ENCODE measurements at regions not wholly inside any gene's neighbourhood (a gene's known extent, or its start where the extent isn't known, plus 50 kb on each side); places are given as distances from the start of the nearest gene placed in this dataset.
"Not testable (repeated sequence)": the region's sequence is repeated elsewhere in the genome, so short reads cannot be mapped to it uniquely, and the experiment has no call there.

GRCh38 chrY:19026631-19027030 is 253.1 kb upstream of the HSFY2 start:
- WGBS, 3 donors = 97 to 99% methylated on average over 3 of the region's 3 CpGs; no CpG with 5 or more reads in 1 of the 3 donors
- H3K27ac ChIP-seq (ENCODE audit: low read depth, low read length) = no peak overlapping the region

- H3K27ac ChIP-seq (ENCODE audit: low read depth, low read length) = no peak overlapping the region
- 73 to 75% methylated on average over 2 of the region's 2 CpGs; no CpG with 5 or more reads in 1 of the 3 donors for WGBS, 3 donors
Observed at GRCh38 chrY:19023934-19024333, 250.4 kb upstream of the HSFY2 start.

- no peak overlapping the region for H3K27ac ChIP-seq (ENCODE audit: low read depth, low read length)
- 96 to 98% methylated on average over 4 of the region's 4 CpGs; no CpG with 5 or more reads in 1 of the 3 donors for WGBS, 3 donors
Observed at GRCh38 chrY:19020193-19020592, 246.7 kb upstream of the HSFY2 start.

- no peak overlapping the region for H3K27ac ChIP-seq (ENCODE audit: low read depth, low read length)
- 77 to 91% methylated on average over 5 of the region's 5 CpGs; no CpG with 5 or more reads in 1 of the 3 donors for WGBS, 3 donors
Observed at GRCh38 chrY:19016990-19017389, 243.5 kb upstream of the HSFY2 start.

- WGBS, 3 donors = 97 to 98% methylated on average over 2 of the region's 2 CpGs; no CpG with 5 or more reads in 1 of the 3 donors
- no peak overlapping the region for H3K27ac ChIP-seq (ENCODE audit: low read depth, low read length)
Observed at GRCh38 chrY:19015854-19016253, 242.3 kb upstream of the HSFY2 start.

- WGBS, 3 donors = 79 to 95% methylated on average over 2 of the region's 2 CpGs; no CpG with 5 or more reads in 1 of the 3 donors
- H3K27ac ChIP-seq (ENCODE audit: low read depth, low read length) = no peak overlapping the region
Observed at GRCh38 chrY:19015213-19015612, 241.7 kb upstream of the HSFY2 start.

GRCh38 chrY:19012985-19013384 is 239.4 kb upstream of the HSFY2 start:
- no peak overlapping the region for H3K27ac ChIP-seq (ENCODE audit: low read depth, low read length)
- WGBS, 3 donors = 60 to 72% methylated on average over 2 of the region's 2 CpGs; no CpG with 5 or more reads in 1 of the 3 donors

GRCh38 chrY:19011605-19012090 is 238.1 kb upstream of the HSFY2 start:
- 33 to 69% methylated on average over 3 of the region's 3 CpGs; no CpG with 5 or more reads in 1 of the 3 donors for WGBS, 3 donors
- H3K27ac ChIP-seq (ENCODE audit: low read depth, low read length) = no peak overlapping the region

GRCh38 chrY:19006234-19006633 is 232.7 kb upstream of the HSFY2 start:
- no peak overlapping the region for H3K27ac ChIP-seq (ENCODE audit: low read depth, low read length)
- WGBS, 3 donors = 83 to 96% methylated on average over 2 of the region's 2 CpGs; no CpG with 5 or more reads in 1 of the 3 donors

GRCh38 chrY:19005579-19005978 is 232.0 kb upstream of the HSFY2 start:
- no peak overlapping the region for H3K27ac ChIP-seq (ENCODE audit: low read depth, low read length)
- 93 to 97% methylated on average over 7 of the region's 7 CpGs; no CpG with 5 or more reads in 1 of the 3 donors for WGBS, 3 donors

- WGBS, 3 donors = 75 to 76% methylated on average over 2 of the region's 2 CpGs; no CpG with 5 or more reads in 1 of the 3 donors
- H3K27ac ChIP-seq (ENCODE audit: low read depth, low read length) = no peak overlapping the region
Observed at GRCh38 chrY:18997635-18998240, 224.2 kb upstream of the HSFY2 start.

- 93 to 97% methylated on average over 4 of the region's 4 CpGs; no CpG with 5 or more reads in 1 of the 3 donors for WGBS, 3 donors
- no peak overlapping the region for H3K27ac ChIP-seq (ENCODE audit: low read depth, low read length)
Observed at GRCh38 chrY:18993480-18993879, 219.9 kb upstream of the HSFY2 start.

- not testable (repeated sequence) for H3K27ac ChIP-seq (ENCODE audit: low read depth, low read length)
- WGBS, 3 donors = 43 to 49% methylated on average over 17 to 52 of the region's 52 CpGs; no CpG with 5 or more reads in 1 of the 3 donors
Observed at GRCh38 chrY:18992684-18993083, 219.1 kb upstream of the HSFY2 start.

GRCh38 chrY:18989356-18989755 is 215.8 kb upstream of the HSFY2 start:
- no peak overlapping the region for H3K27ac ChIP-seq (ENCODE audit: low read depth, low read length)
- 92 to 100% methylated on average over 2 of the region's 2 CpGs; no CpG with 5 or more reads in 1 of the 3 donors for WGBS, 3 donors

GRCh38 chrY:18966001-18966400 is 192.5 kb upstream of the HSFY2 start:
- WGBS, 3 donors = 87 to 94% methylated on average over 1 of the region's 1 CpG; no CpG with 5 or more reads in 1 of the 3 donors
- no peak overlapping the region for H3K27ac ChIP-seq (ENCODE audit: low read depth, low read length)

- 51 to 77% methylated on average over 4 of the region's 4 CpGs; no CpG with 5 or more reads in 1 of the 3 donors for WGBS, 3 donors
- no peak overlapping the region for H3K27ac ChIP-seq (ENCODE audit: low read depth, low read length)
Observed at GRCh38 chrY:18958846-18959245, 185.3 kb upstream of the HSFY2 start.

GRCh38 chrY:18951657-18952435 is 178.3 kb upstream of the HSFY2 start:
- H3K27ac ChIP-seq (ENCODE audit: low read depth, low read length) = no peak overlapping the region
- WGBS, 3 donors = 54 to 84% methylated on average over 7 of the region's 7 CpGs; no CpG with 5 or more reads in 1 of the 3 donors

- no peak overlapping the region for H3K27ac ChIP-seq (ENCODE audit: low read depth, low read length)
- 78 to 89% methylated on average over 5 of the region's 5 CpGs; no CpG with 5 or more reads in 1 of the 3 donors for WGBS, 3 donors
Observed at GRCh38 chrY:18951019-18951418, 177.5 kb upstream of the HSFY2 start.

- no peak overlapping the region for H3K27ac ChIP-seq (ENCODE audit: low read depth, low read length)
Observed at GRCh38 chrY:18936831-18937230, 163.3 kb upstream of the HSFY2 start.
